Left renal pelvis (tissue), 4 donors: ENCODE measurements at regions not wholly inside any gene's neighbourhood (a gene's known extent, or its start where the extent isn't known, plus 50 kb on each side); places are given as distances from the start of the nearest gene placed in this dataset.

Experiments used
- DNase-seq, 4 donors: peaks; one replicate each; pipeline ENCODE4 v3.0.0-alpha.2; 2013; ENCODE audit warnings: low read depth in 4 of 4, low spot score in 3 of 4

DNA sequence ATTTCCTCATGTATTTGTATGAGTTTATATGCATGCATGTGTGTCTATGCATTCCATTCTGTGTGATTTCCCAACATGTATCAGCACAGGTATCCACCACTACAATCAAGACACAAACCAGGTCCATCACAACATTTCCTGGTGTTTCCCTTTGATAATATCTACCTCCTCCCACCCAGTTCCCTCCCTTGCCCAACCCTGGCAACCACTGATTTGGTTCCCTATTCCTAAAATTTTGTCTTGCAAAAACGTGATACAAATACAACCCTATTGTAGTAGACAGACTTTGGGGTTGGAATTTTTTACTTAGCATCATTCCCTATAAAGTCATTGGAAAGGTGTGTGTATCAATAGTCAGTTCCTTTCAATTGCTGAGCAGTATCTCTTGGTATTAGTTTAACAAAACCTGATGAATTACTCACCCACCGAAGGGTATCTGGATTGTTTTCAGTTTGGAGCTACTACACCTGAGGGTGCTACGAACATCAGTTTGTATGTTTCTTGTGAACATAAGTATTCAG, 51.8 kb upstream of the IGLL5 start:
- DNase-seq: no peak

DNA sequence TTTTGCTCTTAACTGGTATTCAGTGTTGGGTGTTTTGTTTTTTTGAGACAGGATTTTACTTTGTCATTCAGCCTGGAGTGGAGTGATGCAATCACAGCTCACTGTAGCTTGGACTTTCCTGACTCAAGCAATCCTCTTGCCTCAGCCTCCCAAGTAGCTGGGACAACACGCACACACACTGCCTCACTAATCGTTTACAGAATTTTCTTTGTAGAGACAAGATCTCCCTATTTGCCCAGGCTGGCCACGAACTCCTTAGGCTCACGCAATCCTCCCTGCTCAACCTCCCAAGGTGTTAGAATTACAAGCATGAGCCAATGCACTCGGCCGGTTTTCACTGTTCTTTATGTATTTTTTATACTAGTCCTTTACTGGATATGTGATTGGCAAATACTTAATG, 51.0 kb upstream of the IGLL5 start:
- DNase-seq: no peak
